Caco-2 (cell line): ENCODE measurements at regions not wholly inside any gene's neighbourhood (a gene's known extent, or its start where the extent isn't known, plus 50 kb on each side); places are given as distances from the start of the nearest gene placed in this dataset.

Experiments
- BruUV-seq: library from RNA; stranded (reverse); fragments of 400-500 nt; replicated peaks from 2 replicates; lab custom pipeline; 2021; lab: Mats Ljungman, UMichigan
- CTCF ChIA-PET: fragments of 300-600 bp; sonication (Branson Sonifier 250); formaldehyde crosslinking; loops from one replicate; lab custom pipeline; 2022; ENCODE audit warnings: antibody characterized with exemption; lab: Charles Lee
- POLR2A ChIA-PET: fragments of 300-600 bp; sonication (Branson Sonifier 250); formaldehyde crosslinking; loops from one replicate; lab custom pipeline; 2022; ENCODE audit warnings: antibody characterized with exemption; lab: Charles Lee
- DNase-seq, 2 experiments: peaks; one replicate each; pipeline versions ENCODE4 v3.0.0 to v3.0.0-alpha.2; 2020 to 2022
- H3K27me3 ChIP-seq: replicated peaks from 2 replicates; pipeline ENCODE4 v1.6.0; 2011; ENCODE audit warnings: low read length; ENCODE audit not compliant: control insufficient read depth, insufficient read depth
- H3K36me3 ChIP-seq: 2 replicates; pipeline ENCODE4 v1.5.1; 2011; ENCODE audit warnings: low read length; ENCODE audit not compliant: control insufficient read depth, insufficient read depth
- H3K4me1 ChIP-seq: fragments of 250-450 bp; sonication (Bioruptor Pico); 2 replicates; pipeline ENCODE4 v1.5.1; 2020; ENCODE audit warnings: mild to moderate bottlenecking
- H3K4me3 ChIP-seq: 2 replicates; pipeline ENCODE4 v1.5.1; 2011; ENCODE audit warnings: low read depth, mild to moderate bottlenecking, control low read depth, low read length
- H3K9me3 ChIP-seq: fragments of 250-450 bp; sonication (Bioruptor Pico); 2 replicates; pipeline ENCODE4 v1.5.1; 2020; ENCODE audit warnings: mild to moderate bottlenecking, moderate library complexity
- H3K27ac Mint-ChIP-seq: one replicate; pipeline ENCODE4 v1.8.0; 2022; ENCODE audit warnings: mixed read lengths; ENCODE audit not compliant: unreplicated experiment
- H3K27me3 Mint-ChIP-seq: one replicate; pipeline ENCODE4 v1.8.0; 2022; ENCODE audit warnings: mixed read lengths; ENCODE audit not compliant: insufficient read depth, unreplicated experiment
- H3K36me3 Mint-ChIP-seq: one replicate; pipeline ENCODE4 v1.8.0; 2022; ENCODE audit warnings: mild to moderate bottlenecking, mixed read lengths; ENCODE audit not compliant: insufficient read depth, unreplicated experiment
- H3K4me1 Mint-ChIP-seq: one replicate; pipeline ENCODE4 v1.8.0; 2022; ENCODE audit warnings: low read depth, mixed read lengths; ENCODE audit not compliant: unreplicated experiment
- H3K4me3 Mint-ChIP-seq: one replicate; pipeline ENCODE4 v1.8.0; 2022; ENCODE audit warnings: mild to moderate bottlenecking, moderate library complexity, mixed read lengths; ENCODE audit not compliant: unreplicated experiment
- H3K9me3 Mint-ChIP-seq: one replicate; pipeline ENCODE4 v1.8.0; 2022; ENCODE audit warnings: mixed read lengths; ENCODE audit not compliant: unreplicated experiment
- intact Hi-C: fragments of 100-400 bp; cut with micrococcal nuclease; formaldehyde crosslinking; loops from one replicate; pipeline ENCODE4 v1.10.0; 2022; ENCODE audit not compliant: unreplicated experiment
- TF ChIP-seq, protein P1 (sequence below), 2 experiments: fragments of 200-600 bp in 1 of 2; IDR thresholded peaks; 1 replicate in 1 of 2; 2 replicates in 1 of 2; pipeline versions ENCODE4 v1.5.1 to v1.8.0; 2011 to 2022; ENCODE audit warnings: antibody characterized with exemption in 1 of 2, control low read depth in 1 of 2, inconsistent platforms in 1 of 2, low read depth in 1 of 2, low read length in 1 of 2, mild to moderate bottlenecking in 1 of 2, moderate library complexity in 1 of 2; ENCODE audit not compliant: insufficient read depth in 1 of 2, severe bottlenecking in 1 of 2, unreplicated experiment in 1 of 2

DNA sequence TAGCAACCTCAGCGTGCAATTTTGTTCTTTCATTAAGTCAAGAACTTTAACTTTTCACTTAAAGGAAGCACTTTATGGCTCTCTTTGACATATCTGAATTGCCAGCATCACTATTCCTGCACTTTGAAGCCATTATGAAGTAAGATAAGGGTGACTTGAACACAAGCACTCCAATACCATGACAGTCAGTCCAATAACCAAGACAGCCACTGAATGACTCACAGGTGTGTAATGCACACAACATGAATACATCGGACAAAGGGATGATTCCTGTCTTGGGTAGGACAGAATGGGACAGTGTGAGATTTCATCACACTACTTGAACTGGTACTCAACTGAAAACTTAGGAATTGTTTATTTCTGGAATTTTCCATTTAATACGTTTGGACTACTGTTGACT is 233.7 kb upstream of the IPO5 start:
- Histone ChIP-seq H3K4me3 (no peak overlapping the region), H3K9me3 (no peaks in the 10 kb centered on the region), H3K36me3 (no peaks in the 10 kb centered on the region), H3K27me3 (no peaks in the 10 kb centered on the region), H3K4me1 (no peaks in the 10 kb centered on the region)
- Mint-ChIP-seq H3K4me3 (no peak overlapping the region), H3K27ac (no peak overlapping the region), H3K9me3 (no peaks in the 10 kb centered on the region), H3K36me3 (no peaks in the 10 kb centered on the region), H3K27me3 (peaks cover 2% of the 10 kb centered on the region), H3K4me1 (no peaks in the 10 kb centered on the region)
- TF ChIP-seq, protein P1, sequence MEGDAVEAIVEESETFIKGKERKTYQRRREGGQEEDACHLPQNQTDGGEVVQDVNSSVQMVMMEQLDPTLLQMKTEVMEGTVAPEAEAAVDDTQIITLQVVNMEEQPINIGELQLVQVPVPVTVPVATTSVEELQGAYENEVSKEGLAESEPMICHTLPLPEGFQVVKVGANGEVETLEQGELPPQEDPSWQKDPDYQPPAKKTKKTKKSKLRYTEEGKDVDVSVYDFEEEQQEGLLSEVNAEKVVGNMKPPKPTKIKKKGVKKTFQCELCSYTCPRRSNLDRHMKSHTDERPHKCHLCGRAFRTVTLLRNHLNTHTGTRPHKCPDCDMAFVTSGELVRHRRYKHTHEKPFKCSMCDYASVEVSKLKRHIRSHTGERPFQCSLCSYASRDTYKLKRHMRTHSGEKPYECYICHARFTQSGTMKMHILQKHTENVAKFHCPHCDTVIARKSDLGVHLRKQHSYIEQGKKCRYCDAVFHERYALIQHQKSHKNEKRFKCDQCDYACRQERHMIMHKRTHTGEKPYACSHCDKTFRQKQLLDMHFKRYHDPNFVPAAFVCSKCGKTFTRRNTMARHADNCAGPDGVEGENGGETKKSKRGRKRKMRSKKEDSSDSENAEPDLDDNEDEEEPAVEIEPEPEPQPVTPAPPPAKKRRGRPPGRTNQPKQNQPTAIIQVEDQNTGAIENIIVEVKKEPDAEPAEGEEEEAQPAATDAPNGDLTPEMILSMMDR (IDR thresholded peaks at IDR 0.05; ENCODE audit: insufficient read depth in 1 of 2, low read depth in 1 of 2, low read length in 1 of 2, severe bottlenecking in 1 of 2, unreplicated experiment in 1 of 2) = no peak
- no peak for DNase-seq
- BruUV-seq = no TSS peak
- intact Hi-C loops = no loop called here
- POLR2A ChIA-PET = no interaction called here
- CTCF ChIA-PET = no interaction called here

DNA sequence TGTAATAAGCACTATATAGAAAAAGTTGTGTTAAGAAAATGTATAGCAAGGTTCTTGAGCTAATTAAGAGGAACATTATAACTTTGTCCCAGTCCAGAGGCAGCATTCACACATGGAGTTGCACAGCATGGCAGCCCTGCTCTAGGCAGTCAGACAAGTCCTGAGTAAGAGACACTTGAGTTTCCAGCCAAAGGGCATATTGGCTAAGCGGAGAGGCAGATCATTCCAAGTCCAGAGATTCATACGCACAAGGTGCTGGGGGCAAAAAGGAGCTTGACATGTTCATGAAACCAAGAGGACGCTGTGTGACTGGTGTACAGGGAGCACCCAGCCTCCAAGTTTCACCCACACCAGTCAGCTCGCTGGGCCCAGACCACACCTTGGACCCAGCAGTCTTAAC is 232.6 kb upstream of the IPO5 start:
- no peaks in the 10 kb centered on the region for H3K9me3 Mint-ChIP-seq
- no peak overlapping the region for H3K4me3 Mint-ChIP-seq
- intact Hi-C loops = no loop called here
- no peaks in the 10 kb centered on the region for H3K4me1 Mint-ChIP-seq
- H3K27ac Mint-ChIP-seq = no peak overlapping the region
- ChIA-PET CTCF (no interaction called here), POLR2A (no interaction called here)
- peaks cover 2% of the 10 kb centered on the region for H3K27me3 Mint-ChIP-seq
- Histone ChIP-seq H3K4me1 (no peaks in the 10 kb centered on the region), H3K4me3 (no peak overlapping the region), H3K36me3 (no peaks in the 10 kb centered on the region), H3K9me3 (no peaks in the 10 kb centered on the region), H3K27me3 (no peaks in the 10 kb centered on the region)
- no peak for DNase-seq
- TF ChIP-seq, protein P1 (IDR thresholded peaks at IDR 0.05; ENCODE audit: insufficient read depth in 1 of 2, low read depth in 1 of 2, low read length in 1 of 2, severe bottlenecking in 1 of 2, unreplicated experiment in 1 of 2) = no peak
- H3K36me3 Mint-ChIP-seq = no peaks in the 10 kb centered on the region
- no TSS peak for BruUV-seq

DNA sequence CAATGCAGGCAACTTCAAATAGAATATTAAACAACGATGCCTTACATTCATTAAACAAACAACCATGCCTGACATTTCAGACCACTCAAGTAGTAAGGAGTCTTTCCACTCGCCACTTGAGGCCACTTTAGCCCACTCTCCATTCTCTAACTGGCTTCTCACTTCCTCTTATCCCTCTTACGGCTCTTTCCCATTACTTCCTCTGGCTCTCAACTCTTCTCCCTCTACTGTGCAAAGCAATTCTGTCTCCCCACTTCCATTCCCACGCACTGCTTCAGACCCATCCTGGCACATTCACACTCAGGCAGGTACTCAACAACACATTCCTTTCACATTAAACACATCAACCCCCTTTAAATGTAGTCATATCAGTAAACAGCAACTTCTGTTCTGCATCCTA is 229.8 kb upstream of the IPO5 start:
- Histone ChIP-seq H3K9me3 (no peaks in the 10 kb centered on the region), H3K36me3 (no peaks in the 10 kb centered on the region), H3K4me3 (no peak overlapping the region), H3K4me1 (no peaks in the 10 kb centered on the region), H3K27me3 (no peaks in the 10 kb centered on the region)
- ChIA-PET POLR2A (no interaction called here), CTCF (no interaction called here)
- no TSS peak for BruUV-seq
- Mint-ChIP-seq H3K27me3 (peaks cover 2% of the 10 kb centered on the region), H3K27ac (no peak overlapping the region), H3K36me3 (no peaks in the 10 kb centered on the region), H3K4me1 (no peaks in the 10 kb centered on the region), H3K4me3 (no peak overlapping the region), H3K9me3 (no peaks in the 10 kb centered on the region)
- DNase-seq = no peak
- intact Hi-C loops = no loop called here
- TF ChIP-seq, protein P1 (IDR thresholded peaks at IDR 0.05; ENCODE audit: insufficient read depth in 1 of 2, low read depth in 1 of 2, low read length in 1 of 2, severe bottlenecking in 1 of 2, unreplicated experiment in 1 of 2) = no peak
